GM21723 (cell line): ENCODE measurements at regions not wholly inside any gene's neighbourhood (a gene's known extent, or its start where the extent isn't known, plus 50 kb on each side); places are given as distances from the start of the nearest gene placed in this dataset.

ENCODE experiments used
- ATAC-seq: cut with Tn5 transposase; IDR thresholded peaks from one replicate; pipeline ENCODE4 v1.9.1; 2021; ENCODE audit warnings: mild to moderate bottlenecking, moderate library complexity; ENCODE audit not compliant: unreplicated experiment

DNA sequence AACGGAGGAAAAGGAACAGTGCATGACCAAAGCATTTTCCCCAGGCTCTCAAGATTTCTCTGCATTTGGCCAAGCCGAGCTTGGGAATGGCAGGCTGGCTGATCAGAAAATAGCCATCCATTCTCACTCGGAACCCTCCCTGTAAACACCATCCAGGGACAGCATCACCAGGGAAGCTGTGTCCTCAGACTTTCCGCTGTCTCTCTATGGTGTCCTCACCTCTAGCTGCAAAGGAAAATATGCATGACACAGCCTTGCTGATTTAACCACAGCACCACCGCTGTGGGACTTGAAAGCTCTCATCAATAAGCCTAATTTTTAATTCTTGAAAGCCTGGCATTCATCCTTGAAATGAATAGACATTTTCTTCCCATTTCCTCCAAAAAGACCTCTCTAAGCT lies 311.7 kb downstream of the EIPR1 start:
- no peak for ATAC-seq

DNA sequence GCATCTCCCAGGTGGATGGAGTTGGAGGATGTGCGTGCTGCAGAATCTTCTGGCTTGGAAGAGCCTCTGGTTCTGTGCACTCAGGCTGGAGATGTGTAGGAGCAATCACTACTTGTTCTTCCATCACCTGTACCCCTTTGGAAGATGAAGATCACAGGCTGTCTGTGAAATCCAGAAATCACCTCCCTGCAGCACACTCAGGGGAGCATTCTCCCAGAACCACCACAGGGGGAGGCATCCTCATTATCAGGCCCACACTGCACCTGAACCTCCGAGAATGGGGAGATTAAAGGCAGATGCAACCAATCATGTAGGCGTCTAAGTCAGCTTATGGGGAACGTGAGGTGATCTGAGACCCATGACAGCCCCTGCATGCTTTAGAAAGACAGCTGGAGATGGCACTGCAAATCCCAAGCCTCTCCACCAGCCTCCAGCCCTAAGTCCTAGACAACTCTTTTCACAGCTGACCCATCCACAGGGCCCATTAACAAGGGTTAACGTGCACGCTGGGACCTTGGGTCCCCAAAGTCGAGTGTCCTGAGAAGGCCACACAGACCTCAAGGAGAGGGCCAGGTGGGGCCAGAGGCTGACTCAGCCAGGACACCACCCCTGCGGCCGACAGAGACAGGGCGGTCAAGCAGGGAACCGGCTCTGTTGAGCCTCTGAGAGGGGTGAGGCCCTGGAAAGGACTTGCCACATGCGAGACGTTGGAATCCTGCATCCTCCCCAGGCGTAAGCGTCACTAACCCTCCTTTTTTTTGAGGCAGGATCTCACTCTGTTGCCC lies 314.9 kb downstream of the EIPR1 start:
- no peak for ATAC-seq

DNA sequence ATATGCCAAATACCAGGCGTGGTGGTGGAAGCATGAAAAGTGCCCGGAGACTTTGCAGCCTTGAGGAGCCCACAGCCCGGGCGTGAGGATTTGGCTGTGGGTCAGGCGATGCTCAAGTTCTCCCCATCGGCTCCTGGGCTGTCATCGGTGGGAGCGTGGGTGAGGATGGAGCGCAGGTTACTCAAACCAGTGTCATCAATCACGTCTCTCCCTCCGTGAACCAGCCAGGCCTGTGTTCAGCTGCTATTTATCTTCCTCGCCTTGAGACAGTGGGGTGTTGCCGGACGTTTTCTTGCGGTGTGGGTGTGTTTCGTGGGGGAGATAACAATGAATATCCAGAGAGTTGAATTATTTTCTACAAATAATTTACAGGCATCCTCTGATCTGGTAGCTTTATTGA lies 317.6 kb downstream of the EIPR1 start:
- ATAC-seq: no peak

DNA sequence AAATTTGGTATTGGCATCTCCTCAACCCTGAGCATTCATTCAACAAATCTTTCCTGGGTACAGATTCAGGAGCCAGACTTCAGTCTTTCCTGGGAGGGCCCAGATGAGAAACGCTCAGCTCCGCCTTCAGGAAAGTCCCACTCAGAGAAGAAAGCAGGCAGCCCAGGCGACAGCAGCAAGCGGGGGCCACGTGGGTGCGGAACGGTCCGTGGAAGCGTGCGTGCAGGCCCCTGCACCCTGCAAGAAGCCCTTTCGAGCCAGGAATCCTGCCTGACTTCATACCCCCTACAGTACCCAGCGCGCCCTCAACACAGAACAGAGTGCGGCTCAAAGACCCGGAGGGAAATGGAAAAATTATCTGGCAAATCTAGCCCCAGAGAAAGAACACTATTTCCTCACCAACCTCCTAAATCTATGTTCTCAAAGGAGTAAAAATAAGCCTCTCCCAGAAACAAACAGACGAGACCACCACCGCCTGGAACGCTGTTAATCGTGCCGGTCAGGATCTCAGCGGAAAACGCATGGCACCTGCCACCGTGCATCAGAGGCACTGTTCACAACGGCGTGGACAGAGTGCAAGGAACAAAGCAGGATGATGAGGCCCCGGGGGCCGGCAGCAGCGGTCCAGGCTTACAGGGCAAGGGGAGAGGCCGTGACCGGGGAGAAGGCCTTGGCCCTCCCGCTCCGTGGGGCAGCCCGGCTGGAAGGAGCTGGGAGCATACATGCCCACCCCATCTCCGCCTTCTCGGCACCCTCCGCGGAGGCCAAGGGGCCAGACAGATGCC lies 318.3 kb downstream of the EIPR1 start:
- ATAC-seq: no peak

DNA sequence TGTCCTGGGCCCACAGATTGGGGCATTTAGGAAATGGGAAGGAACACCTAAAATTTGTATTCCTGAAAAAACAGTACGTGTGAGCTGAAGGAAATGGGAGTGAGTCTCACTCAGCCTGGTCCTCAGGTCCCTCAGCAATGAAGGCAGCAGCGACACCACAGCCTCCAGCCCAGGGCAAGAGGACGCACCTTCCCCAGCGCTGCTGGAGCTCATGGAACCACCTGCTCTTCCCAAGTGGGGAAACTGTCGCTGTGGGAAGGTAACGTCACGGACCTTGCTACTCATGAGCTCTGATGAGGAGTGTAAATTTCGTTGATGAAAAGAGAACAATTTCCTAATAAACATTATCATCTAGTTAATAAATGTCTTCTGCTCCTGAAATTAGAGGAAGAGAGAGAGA lies 323.6 kb downstream of the EIPR1 start:
- no peak for ATAC-seq

DNA sequence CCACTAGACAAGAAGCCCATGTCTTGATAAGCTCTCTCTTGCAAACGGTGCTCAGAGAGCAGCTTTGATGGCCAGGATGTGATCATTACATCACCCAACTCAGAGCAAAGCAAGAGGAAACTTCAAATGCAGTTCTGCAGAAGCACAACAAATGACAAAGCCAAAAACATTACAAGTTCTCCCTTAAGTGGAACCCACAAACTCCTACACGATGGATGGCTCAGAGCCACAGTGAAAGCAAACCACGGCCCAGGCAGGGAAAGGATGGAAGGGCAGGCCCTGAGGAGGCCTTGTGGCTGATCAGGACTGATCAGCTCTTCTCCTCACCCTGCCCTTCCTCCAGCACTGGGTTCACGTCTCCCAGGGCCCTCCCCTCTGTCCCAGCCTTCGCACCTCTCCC lies 326.4 kb downstream of the EIPR1 start:
- no peak for ATAC-seq

DNA sequence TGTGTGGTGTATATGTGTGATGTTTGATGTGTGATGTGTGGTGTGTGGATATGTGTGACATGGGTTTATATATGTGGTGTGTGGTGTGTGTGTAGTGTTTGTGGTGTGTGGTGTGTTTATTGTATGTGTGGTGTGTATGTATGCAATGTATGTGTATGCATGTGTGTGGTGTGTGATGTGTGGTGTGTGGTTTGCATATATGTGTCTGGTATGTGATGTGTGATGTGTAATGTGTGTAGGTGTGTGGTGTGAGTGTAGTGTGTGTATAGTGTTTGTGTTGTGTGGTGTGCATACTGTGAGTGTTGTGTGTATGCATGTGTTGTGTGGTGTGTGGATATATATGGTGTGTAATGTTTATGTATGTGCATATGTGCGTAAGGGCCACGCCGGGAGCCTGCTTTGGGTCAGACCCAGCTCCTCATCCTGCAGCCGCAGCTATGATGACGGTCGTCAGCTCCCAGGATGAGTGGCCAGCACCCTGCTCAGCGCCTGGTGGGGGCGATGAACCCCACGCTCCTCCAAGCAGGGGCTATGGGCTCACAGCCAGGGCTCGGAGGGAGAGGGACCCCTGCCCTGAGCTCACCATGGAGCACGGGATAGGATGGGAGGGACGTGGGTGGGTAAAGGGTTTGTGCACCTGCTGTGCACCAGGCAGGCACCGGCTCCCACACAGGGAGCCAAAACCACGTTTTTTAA lies 331.3 kb downstream of the EIPR1 start:
- no peak for ATAC-seq

DNA sequence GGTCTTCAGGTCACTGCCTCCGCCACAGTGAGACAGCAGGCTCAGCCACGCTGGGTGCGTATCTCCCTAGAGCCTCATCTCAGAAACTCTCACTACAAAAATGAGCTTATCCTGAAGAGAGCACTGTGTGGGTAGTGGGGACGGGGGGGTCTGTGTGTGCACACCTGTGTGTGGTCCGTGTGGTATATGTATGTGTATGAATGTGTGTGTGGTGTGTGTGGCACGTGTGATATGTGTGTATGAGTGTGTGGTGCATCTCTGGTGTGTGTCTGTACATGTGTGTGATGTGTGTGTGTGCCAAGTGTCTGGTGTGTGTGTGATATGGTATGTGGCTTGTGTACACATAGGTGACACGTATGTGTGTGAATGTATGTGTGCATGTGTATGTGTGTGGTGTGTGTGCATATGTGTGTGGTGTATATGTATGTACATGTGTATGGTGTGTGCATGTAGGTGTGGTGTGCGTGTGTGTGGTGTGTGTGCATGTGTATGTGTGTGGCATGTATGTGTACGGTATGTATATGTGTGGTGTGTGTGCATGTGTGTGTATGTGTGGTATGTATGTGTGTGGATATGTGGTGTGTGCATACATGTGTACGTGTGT lies 332.2 kb downstream of the EIPR1 start:
- no peak for ATAC-seq

DNA sequence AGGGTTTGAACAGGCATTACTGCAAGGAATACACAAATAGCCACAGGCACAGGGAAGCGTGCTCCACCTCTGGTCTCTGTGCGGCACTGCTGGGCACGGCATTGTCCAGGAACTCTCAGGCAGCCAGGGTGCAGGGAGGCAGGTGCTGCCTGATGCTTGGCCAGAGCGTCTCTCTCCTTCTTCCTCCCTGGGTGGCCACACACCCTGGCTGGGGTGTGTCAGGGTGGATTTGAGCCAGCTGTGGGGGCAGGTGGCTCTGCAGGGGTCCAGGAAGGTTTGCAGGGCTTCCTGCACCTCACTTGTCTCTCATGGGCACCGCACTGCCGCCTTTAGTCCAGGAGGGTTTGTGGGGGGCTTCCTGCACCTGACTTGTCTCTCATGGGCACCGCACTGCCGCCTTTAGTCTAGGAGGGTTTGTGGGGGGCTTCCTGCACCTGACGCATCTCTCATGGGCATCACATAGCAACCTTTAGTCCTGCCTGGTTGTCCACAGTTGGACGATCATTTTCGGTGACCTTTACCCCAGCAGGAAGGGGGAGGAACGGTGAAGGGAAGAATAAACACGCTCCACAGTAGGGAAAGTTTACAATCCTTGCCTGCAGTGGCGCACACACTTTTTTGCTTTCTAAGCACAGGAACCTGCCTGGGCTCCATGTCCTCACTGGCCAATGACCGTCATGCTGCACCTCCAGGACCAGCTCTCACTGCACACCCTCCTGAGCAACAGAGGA lies 332.9 kb downstream of the EIPR1 start:
- ATAC-seq: no peak

DNA sequence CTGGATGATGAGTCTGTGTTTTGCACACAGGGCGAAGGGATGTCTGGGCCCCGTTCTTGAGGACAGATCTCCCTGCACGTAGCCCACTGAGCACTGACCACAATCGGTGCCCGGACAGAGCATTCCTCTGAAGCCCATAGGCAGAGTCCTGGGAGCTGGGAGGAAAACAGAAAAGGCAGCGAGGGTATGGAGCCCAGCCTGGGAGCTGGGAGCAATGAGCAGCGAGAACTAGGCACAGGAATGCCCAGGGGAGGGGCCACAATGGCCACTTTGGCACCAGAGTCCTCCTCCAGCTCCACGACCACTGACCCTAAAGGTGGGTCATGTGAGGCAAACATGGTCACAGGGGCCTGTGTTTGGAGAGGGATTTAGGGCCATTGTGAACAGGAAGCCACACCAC lies 333.9 kb downstream of the EIPR1 start:
- ATAC-seq: no peak

DNA sequence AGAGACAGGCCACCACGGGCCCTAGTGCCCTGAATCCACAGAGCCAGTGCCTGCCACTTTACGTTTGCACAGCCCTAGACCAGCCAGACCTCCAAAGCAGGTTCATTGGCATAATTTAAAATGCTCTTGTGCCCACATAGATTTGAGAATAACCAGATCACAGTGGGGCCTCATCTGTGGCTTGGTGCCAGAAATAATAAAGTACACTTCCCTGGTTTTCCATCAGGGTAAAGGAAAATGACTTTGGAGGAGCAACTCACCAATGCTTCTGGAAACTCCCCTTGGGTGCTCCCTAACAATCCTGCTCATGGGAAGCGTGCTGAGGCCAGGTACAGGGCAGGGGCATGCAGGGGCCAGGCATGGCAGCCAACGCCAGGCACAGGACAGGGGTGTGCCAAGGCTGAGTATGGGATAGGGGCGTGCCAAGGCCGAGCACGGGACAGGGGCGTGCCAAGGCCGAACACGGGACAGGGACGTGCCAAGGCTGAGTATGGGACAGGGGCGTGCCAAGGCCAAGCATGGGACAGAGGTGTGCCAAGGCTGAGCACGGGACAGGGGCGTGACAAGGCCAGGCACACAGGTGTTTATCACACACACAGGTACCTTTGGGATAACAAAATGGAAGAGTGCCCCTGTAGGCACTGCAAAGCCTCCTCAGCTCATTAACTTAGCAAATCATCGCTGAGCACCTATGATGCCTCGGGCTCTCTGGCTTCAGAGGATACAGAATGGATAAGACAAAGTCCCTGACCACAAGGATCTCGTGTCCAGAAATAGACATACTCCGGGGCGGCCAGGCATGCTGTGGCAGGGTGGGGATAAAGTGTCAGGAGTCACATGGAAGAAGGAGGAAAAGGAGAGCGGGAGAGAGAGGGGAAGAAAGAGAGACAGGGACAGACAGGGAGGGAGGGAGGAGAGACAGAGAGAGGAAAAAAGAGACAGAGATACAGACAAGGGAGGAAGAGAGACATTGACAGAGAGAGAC lies 334.7 kb downstream of the EIPR1 start:
- ATAC-seq: no peak

DNA sequence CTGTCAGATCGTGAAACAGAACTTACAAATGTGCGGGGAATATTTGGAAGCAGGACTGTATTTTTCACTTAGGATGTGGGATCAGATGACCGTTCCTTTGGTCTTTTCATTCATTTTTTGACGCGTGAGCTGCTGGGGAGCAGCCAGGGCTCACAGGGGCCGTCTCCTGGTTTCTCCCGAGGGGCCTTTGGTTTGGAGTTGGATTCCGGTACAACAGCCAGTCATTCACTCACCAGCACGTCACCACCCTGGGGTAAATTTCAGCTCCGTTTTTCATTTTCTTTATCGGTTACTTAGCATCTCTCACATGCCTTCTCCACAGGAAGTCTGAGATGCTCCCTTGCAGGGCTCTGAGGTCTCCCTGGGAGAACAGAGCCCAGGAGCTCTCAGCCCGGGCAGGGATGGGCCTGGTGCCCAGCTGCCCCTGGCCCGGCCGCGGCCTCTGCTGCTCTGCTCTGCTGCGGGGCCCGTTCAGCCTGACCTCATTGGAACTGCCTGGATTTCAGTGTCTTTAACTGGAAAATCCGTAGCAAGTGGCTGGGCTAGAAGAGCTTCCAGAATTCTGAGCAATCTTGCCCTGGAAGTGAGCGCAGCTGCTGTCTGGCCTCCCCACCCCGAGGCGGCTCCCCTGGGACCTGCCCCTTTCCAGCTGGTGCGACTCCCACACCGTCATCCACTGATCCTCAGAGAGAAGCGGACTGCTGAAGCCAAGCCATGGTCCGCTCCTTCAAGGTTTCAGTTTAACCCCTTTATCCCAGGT lies 335.6 kb downstream of the EIPR1 start:
- no peak for ATAC-seq

DNA sequence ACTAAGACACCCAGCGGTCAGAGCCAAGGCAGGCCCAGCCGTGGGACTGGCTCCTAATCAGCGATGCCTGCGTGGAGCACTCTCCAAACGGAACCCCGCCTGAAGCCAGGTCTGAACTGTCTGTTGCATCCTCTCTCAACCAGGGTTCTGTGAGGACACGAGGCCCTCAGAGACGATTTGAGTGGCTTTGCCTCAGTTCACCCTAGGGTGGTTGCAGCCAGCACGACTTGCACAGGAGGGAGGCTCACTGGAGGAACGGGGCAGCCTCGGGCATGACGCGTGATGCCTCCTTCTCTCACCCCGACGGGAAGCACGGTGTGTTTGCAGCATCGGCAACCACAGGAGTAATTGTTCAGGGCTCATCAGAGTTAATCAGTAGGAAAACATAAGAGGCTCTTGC lies 336.4 kb downstream of the EIPR1 start:
- no peak for ATAC-seq

DNA sequence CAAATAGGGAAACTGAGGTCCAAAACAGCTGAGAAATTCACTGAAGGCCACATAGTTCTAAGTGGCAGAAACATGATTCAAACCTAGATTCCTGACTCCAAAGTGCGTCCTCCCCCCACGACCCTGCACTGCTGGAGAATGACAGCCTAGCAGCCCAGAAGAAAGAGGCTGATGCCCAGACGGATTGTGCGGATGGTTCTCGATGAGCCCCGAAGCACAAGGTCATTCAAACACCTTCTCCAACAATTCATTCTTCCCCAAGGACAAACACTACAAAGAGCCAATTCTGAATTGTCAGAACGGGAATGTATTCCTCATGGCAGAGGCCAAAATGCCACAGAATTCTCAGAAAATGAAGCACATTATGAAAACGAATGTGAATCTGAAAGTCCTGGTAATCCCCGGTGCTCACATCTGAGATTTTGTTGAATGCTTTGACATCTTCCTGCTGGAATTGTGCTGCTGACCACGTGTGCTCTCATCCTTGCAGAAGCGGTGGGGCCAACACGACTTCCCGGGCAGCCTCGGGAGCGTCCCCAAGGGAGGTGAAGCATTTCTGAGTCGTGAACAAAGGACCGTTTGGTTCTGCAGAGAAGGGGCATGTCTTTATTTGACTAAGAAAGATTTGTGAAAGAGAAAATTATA lies 337.0 kb downstream of the EIPR1 start:
- ATAC-seq: no peak

DNA sequence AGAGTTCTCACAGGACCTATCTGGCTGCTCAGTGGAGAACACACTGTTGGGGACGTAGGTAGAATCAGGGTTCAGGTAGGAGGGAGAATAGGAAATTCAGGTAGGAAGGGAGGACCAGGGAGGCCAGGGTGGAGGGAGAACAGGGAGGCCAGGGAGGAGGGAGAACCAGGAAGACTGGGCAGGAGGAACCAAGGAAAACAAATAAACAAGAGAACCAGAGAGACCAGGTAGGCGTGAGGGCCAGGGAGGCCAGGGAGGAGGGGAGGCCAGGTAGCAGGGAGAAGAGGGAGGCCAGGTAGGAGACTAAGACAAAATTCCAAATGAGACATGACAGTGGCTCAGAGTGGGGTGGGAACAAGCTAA lies 337.6 kb downstream of the EIPR1 start:
- ATAC-seq: no peak

DNA sequence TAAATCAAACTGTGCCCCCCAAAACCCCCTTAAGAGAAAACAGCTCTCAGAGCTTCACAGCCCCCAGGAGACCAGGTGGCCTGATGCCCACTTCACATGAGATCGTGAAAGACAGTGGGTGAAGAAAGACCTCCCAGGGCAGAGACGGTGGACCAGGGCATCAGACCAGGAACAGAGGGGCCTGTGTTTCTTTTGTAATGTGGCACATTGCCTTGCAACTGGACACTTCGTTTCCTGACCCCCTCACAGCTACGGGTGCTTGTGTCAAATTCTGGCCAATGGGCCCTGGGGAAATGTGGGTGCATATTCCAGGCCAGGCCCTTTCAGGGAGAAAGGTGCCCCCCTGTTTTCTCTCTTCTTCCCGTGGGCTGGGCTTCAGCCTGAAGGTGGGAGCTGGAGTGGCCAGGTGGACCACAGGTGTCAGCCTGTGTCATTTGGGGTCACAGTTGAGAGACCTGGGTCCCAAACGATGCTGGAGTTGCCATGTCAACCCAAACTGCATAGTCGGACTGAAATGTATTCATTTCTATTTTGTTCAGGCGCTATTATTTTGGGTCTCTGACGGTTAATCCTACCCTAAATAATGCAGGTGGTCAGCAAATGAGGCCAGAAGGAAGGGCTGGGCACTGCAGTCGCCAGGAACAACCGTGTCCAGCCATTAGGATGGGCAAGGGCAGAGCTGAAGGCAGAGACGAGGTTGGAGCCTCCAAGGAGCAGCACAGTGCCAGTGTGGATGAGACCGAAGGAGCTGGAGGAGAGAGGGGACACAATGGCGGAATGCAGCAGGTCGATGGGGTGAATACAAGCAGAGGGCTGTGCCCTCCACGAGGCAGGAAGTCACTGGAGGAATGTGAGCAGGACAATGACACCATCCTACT lies 338.2 kb downstream of the EIPR1 start:
- ATAC-seq: no peak

DNA sequence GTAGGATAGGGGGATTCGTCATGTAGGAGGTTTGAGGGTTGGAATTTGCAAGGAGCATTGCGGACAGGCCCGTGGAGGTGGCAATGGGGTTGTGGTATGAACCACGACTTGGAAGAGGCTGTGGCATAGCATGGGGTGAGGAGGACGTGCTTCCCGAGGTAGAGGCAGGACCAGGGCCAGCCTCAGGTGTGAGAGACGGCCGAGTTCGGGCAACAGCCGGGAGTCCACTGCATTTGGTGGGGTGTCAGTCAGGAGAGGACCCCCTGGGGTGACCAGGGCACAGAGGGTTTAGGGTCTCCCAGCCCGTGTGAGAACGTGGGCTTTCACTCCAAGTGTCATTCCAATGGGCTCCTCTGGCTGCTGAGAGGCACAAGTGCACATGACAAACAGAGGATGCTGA lies 339.0 kb downstream of the EIPR1 start:
- no peak for ATAC-seq
